ENCODE measurements at regions not wholly inside any gene's neighbourhood (a gene's known extent, or its start where the extent isn't known, plus 50 kb on each side); places are given as distances from the start of the nearest gene placed in this dataset.

GRCh38 chr4:34935739-34936138, 1308.6 kb downstream of the ARAP2 start:
- TF ChIP-seq POLR2AphosphoS5 (IDR thresholded peaks at IDR 0.05) (no peak), CTCF (IDR thresholded peaks at IDR 0.05) (no peak)
